B cell (primary cell): ENCODE measurements at regions not wholly inside any gene's neighbourhood (a gene's known extent, or its start where the extent isn't known, plus 50 kb on each side); places are given as distances from the start of the nearest gene placed in this dataset.

Experiments
- ATAC-seq: fragments of 200-7000 bp; cut with Tn5 transposase; one replicate; pipeline ENCODE4 v1.10.0; 2021; ENCODE audit warnings: low read depth, mild to moderate bottlenecking, moderate number of reproducible peaks, moderate library complexity
- CTCF ChIA-PET: fragments of 350-600 bp; sonication (Branson Sonifier 250); formaldehyde crosslinking; loops from one replicate; lab custom pipeline; 2021; ENCODE audit warnings: antibody characterized with exemption, inconsistent platforms; lab: Charles Lee
- POLR2A ChIA-PET: fragments of 350-600 bp; sonication (Branson Sonifier 250); formaldehyde crosslinking; loops from one replicate; lab custom pipeline; 2021; ENCODE audit warnings: antibody characterized with exemption; lab: Charles Lee
- DNase-seq: peaks from one replicate; pipeline ENCODE4 v3.0.0; 2013
- H2AFZ ChIP-seq: 2 replicates; pipeline ENCODE4 v1.6.1; 2012; ENCODE audit warnings: mild to moderate bottlenecking, low read depth, low read length; ENCODE audit not compliant: insufficient read depth, poor library complexity, severe bottlenecking
- H3K27ac ChIP-seq, 2 donors: 1 replicate in 1 of 2; 2 replicates in 1 of 2; pipeline ENCODE4 v1.5.1; 2012 to 2013; ENCODE audit warnings: low read length in 2 of 2, mild to moderate bottlenecking in 2 of 2, moderate library complexity in 1 of 2
- H3K27me3 ChIP-seq, 4 experiments: fragments of 200-600 bp in 1 of 4; sonication (generic) in 1 of 4; replicated peaks in 1 of 4; 1 replicate in 2 of 4; 2 replicates in 2 of 4; pipeline versions ENCODE4 v1.6.1 to v1.7.0; 2013 to 2016; ENCODE audit warnings: low read length in 3 of 4, mild to moderate bottlenecking in 2 of 4, mixed read lengths in 1 of 4, moderate library complexity in 1 of 4; ENCODE audit not compliant: insufficient read depth in 4 of 4, control insufficient read depth in 3 of 4; ENCODE audit errors: control extremely low read depth in 1 of 4
- H3K36me3 ChIP-seq, 2 experiments: replicated peaks in 1 of 2; 1 replicate in 1 of 2; 2 replicates in 1 of 2; pipeline versions ENCODE4 v1.6.1 to v1.7.1; 2013; ENCODE audit warnings: low read length in 1 of 2; ENCODE audit not compliant: insufficient read depth in 2 of 2, control insufficient read depth in 1 of 2; ENCODE audit errors: control extremely low read depth in 1 of 2, extremely low read depth in 1 of 2
- H3K4me1 ChIP-seq, 2 donors: fragments of 200-600 bp in 1 of 2; sonication (generic) in 1 of 2; 1 replicate in 1 of 2; 2 replicates in 1 of 2; pipeline versions ENCODE4 v1.5.1 to v1.6.1; 2013 to 2017; ENCODE audit warnings: low read length in 2 of 2; ENCODE audit not compliant: control insufficient read depth in 2 of 2, insufficient read depth in 2 of 2
- H3K4me2 ChIP-seq: replicated peaks from 2 replicates; pipeline ENCODE3; 2012; ENCODE audit warnings: mild to moderate bottlenecking, low read depth, low read length; ENCODE audit not compliant: poor library complexity, severe bottlenecking
- H3K4me3 ChIP-seq, 5 experiments: fragments of 200-600 bp in 1 of 5; sonication (generic) in 1 of 5; 1 replicate in 3 of 5; 2 replicates in 2 of 5; pipeline versions ENCODE4 v1.5.1 to v1.7.0; 2011 to 2016; ENCODE audit warnings: low read length in 4 of 5, mild to moderate bottlenecking in 4 of 5, low read depth in 2 of 5, control low read depth in 1 of 5, moderate library complexity in 1 of 5; ENCODE audit not compliant: insufficient read depth in 1 of 5; ENCODE audit errors: control extremely low read depth in 1 of 5, extremely low read depth in 1 of 5
- H3K79me2 ChIP-seq: fragments of 200-600 bp; sonication (generic); one replicate; pipeline ENCODE4 v1.6.0; 2016; ENCODE audit warnings: low read length; ENCODE audit not compliant: control insufficient read depth, insufficient read depth
- H3K9ac ChIP-seq: fragments of 200-600 bp; sonication (generic); 2 replicates; pipeline ENCODE4 v1.6.1; 2017; ENCODE audit warnings: mild to moderate bottlenecking, low read length, moderate library complexity
- H3K9me3 ChIP-seq, 3 donors: one replicate each; pipeline versions ENCODE4 v1.6.1 to v1.7.1; 2013; ENCODE audit warnings: low read length in 2 of 3; ENCODE audit not compliant: control insufficient read depth in 2 of 3, insufficient read depth in 1 of 3; ENCODE audit errors: control extremely low read depth in 1 of 3
- H4K20me1 ChIP-seq: 2 replicates; pipeline ENCODE4 v1.6.0; 2012; ENCODE audit warnings: mild to moderate bottlenecking, low read length; ENCODE audit not compliant: insufficient read depth, control insufficient read depth, poor library complexity, severe bottlenecking
- H3K27ac Mint-ChIP-seq: one replicate; pipeline ENCODE4 v1.8.0; 2021; ENCODE audit warnings: mixed read lengths
- H3K27me3 Mint-ChIP-seq: one replicate; pipeline ENCODE4 v1.8.0; 2021; ENCODE audit warnings: mixed read lengths
- H3K4me1 Mint-ChIP-seq: one replicate; pipeline ENCODE4 v1.8.0; 2021; ENCODE audit warnings: mixed read lengths
- H3K4me3 Mint-ChIP-seq: one replicate; pipeline ENCODE4 v1.8.0; 2021; ENCODE audit warnings: mixed read lengths
- H3K9me3 Mint-ChIP-seq: one replicate; pipeline ENCODE4 v1.8.0; 2022; ENCODE audit warnings: mixed read lengths; ENCODE audit not compliant: insufficient read depth
- CTCF ChIP-seq: fragments of 200-600 bp; IDR thresholded peaks from one replicate; pipeline ENCODE4 v1.8.0; 2022; ENCODE audit warnings: antibody characterized with exemption, mild to moderate bottlenecking
- EZH2 ChIP-seq: IDR thresholded peaks from 2 replicates; pipeline ENCODE4 v1.6.1; 2012; ENCODE audit warnings: borderline replicate concordance, low read depth, mild to moderate bottlenecking, moderate library complexity, low read length; ENCODE audit not compliant: insufficient read depth, poor library complexity, severe bottlenecking
- WGBS: methylation state at CpG from one replicate; pipeline ENCODE4 v1.1.5; 2013; ENCODE audit warnings: missing lambda C conversion rate; ENCODE audit not compliant: insufficient coverage; 5-methylcytosine and 5-hydroxymethylcytosine counted together
- intact Hi-C: fragments of 100-400 bp; cut with micrococcal nuclease; formaldehyde crosslinking; loops from one replicate; pipeline ENCODE4 v1.10.0; 2022

- ChIA-PET POLR2A (no interaction called here), CTCF (interaction anchor here (0.7 kb wide), 1 partner anchor 28 kb away, joined by 3 read pairs; no protein-coding TSS in a partner anchor)
- peaks cover 0 to 4% (median 0%) of the 10 kb centered on the region in 3 donors for H3K9me3 ChIP-seq
- H3K4me2 ChIP-seq, result no peak overlapping the region
- 100% methylated on average over 3 of the region's 6 CpGs for WGBS
- no peak for DNase-seq
- Mint-ChIP-seq H3K9me3 (no peaks in the 10 kb centered on the region), H3K4me3 (no peak overlapping the region), H3K27me3 (no peaks in the 10 kb centered on the region), H3K4me1 (peaks cover 4% of the 10 kb centered on the region), H3K27ac (no peak overlapping the region)
- H3K79me2 ChIP-seq, result no peaks in the 10 kb centered on the region
- peaks cover 0 to 6% of the 10 kb centered on the region in 2 donors for H3K4me1 ChIP-seq
- intact Hi-C loops, result no loop called here
- no peaks in the 10 kb centered on the region for H4K20me1 ChIP-seq
- no peak overlapping the region for H3K27ac ChIP-seq
- H3K27me3 ChIP-seq, result peaks cover 0 to 3% (median 0%) of the 10 kb centered on the region in 4 experiments
- no peaks in the 10 kb centered on the region for H3K36me3 ChIP-seq
- no peak overlapping the region for H3K4me3 ChIP-seq
- no peak for ATAC-seq
- H2AFZ ChIP-seq, result no peak overlapping the region
- no peak overlapping the region for H3K9ac ChIP-seq
- TF ChIP-seq EZH2 (no peak), CTCF (no peak)
These were observed 78.8 kb downstream of the GADD45G start for GRCh38 chr9:89683626-89684025.

- Histone ChIP-seq H3K79me2 (no peaks in the 10 kb centered on the region), H3K27me3 (peaks cover 0 to 3% (median 0%) of the 10 kb centered on the region in 4 experiments), H3K9ac (no peak overlapping the region), H3K36me3 (no peaks in the 10 kb centered on the region), H3K9me3 (peaks cover 0 to 4% (median 0%) of the 10 kb centered on the region in 3 donors), H3K4me3 (no peak overlapping the region), H3K4me1 (peaks cover 0 to 6% of the 10 kb centered on the region in 2 donors), H3K4me2 (no peak overlapping the region), H2AFZ (no peak overlapping the region), H4K20me1 (no peaks in the 10 kb centered on the region), H3K27ac (no peak overlapping the region)
- CTCF ChIA-PET, result no interaction called here
- intact Hi-C loops, result no loop called here
- POLR2A ChIA-PET, result no interaction called here
- H3K4me1 Mint-ChIP-seq, result peaks cover 4% of the 10 kb centered on the region
- H3K9me3 Mint-ChIP-seq, result no peaks in the 10 kb centered on the region
- no peaks in the 10 kb centered on the region for H3K27me3 Mint-ChIP-seq
- no peak overlapping the region for H3K4me3 Mint-ChIP-seq
- WGBS, result 88% methylated on average over 4 of the region's 4 CpGs
- H3K27ac Mint-ChIP-seq, result no peak overlapping the region
- DNase-seq (no peak), ATAC-seq (no peak)
- no peak for TF ChIP-seq CTCF
These were observed 79.4 kb downstream of the GADD45G start for GRCh38 chr9:89684218-89684617.
